NCI-H446 (cell line): ENCODE measurements at regions not wholly inside any gene's neighbourhood (a gene's known extent, or its start where the extent isn't known, plus 50 kb on each side); places are given as distances from the start of the nearest gene placed in this dataset.
"Not testable (repeated sequence)": the region's sequence is repeated elsewhere in the genome, so short reads cannot be mapped to it uniquely, and the experiment has no call there.

ENCODE experiments used
- DNase-seq, 2 experiments: peaks; one replicate each; lab custom pipeline; 2025; lab: John Stamatoyannopoulos, UW

DNA sequence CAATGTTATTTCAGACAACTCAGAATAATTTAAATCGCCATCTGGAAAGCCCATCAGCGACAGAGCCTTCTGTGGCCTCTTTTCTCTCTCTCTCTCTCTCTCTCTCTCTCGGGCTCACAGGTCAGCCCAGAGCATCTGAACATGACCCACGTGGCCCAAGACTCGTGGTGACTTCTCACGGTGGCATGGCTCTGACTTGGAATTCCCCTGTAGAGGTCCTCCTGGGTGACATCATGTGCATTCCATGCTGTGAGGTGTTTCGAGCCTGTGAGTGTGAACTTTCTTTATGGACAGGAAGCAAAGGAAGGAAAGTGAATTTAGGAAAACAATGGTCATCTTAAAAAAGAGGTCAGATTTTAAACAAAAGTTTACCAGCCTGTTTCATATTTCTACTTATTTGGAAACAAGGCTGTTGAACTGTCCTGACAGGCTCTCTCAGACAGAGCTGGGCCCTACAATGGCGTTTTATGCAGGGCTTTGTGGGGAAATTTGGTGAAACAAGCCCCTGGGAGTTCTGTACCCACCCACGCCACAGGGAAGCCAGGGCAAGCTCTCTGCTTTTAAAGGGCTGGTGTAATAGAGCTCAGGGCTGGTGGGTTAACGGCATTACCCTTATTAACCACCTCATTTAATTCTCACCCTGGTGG is 359.7 kb upstream of the ZNF32 start:
- no peak for DNase-seq

DNA sequence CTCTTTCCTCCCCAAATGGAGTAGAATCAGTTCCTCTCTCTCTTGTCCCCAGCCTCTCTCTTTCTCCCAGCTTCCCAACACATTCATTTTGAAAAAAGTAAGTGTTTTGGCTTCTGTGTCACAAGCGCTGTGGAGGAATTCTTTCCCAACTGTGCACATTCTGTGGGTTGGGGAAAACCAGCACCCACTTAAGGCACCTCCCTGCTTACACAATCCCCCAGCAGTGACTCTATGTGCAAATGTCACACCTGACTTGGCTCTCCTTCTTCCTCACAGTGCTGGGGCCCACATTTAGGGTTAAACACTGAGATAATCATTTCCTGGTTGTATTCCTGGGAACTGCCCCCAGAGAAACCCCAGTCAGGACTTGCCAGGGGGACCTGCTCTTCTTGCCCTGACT is 358.1 kb upstream of the ZNF32 start:
- no peak for DNase-seq

DNA sequence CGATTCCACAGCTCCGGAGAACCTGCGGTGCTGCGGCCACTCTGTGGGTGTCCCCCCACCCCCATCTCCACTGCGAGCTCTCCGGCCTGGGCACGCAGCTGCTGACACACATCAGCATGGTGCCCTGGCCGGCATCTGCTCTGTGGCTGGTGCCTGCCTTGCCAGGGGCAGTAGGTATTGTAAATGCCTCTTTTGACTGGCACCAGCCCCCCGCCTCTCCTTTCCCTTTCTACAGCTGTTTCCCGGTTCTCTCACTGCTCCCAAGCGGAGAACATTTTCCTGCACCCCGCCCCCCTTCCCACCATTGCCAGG is 357.1 kb upstream of the ZNF32 start:
- no peak for DNase-seq

DNA sequence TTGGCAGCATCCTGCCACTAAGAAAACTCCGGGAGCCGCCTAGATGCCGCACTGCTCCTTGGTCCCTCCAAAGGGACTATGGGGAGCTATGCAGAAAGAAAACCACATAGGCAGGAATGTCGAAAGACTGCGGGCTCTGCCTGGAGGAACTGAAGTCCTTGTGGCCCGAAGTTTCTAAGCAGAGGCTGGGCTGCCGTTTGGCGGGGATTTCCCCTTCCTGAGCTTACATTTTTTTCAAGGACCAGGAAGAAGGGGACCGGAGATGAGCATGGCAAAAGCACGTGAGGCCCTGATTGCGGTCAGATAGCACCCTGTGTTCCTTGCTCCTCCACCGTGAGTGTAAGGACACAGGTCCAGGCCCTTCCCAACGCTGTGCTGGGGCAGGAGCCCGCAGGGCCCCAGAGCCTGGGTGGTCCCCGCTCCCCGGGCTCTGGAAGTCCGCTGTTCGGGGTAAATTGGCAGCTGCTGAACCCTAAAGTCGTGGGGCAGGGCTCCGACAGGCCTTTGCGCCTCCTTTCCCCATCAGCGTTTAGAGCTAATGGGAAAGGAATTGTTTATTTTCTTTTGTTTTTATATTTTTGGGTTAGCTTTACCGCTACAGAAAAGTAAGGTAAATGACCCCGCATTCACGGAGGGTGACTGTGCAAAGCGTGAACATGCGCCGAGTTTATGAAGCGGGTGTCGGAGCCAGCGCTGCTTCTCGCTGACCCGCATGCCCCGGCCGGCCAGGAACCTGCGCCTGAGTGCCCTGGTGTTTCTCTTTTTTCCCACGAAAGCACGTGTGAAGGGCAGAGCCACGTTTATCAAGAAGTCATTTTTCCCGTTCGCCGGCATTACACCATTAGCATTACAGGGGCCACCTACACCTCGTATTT is 356.5 kb upstream of the ZNF32 start:
- DNase-seq = no peak

DNA sequence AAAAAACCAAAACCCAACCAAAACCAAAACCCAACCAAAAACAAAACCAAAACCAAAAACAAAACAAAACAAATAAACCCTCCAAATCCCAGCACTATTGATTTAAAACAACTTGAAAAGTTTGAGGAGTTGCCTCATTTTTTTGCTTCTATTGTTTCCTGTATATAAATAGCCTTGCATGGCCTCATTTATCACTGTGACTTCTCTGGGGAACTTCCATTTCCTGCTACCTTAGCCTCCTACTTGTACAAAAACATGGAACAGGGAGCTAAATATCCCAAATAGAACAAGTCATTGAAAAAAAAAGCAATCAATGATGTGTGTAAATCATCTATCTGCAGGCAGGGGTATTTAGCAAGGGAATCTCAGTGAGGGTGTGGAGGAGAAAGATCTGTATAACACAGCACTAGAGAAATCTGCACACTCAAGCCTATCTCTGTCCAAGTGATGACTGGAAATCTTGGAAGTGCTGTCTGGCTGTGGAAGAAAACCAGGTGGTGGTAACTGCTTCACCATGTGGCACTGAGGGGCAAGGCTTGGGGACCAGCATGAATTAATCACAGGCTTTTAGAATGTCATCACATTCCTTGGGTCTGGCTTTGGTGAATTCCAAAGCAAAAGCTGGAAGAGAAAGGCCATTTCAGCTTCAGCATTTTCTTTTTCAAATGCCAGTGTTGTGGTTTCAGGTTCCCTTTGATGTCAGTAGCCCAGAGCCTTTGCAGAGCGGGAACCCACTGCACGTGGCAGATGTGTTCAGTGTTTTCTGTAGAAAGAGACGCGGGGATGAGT is 349.5 kb upstream of the ZNF32 start:
- no peak for DNase-seq

DNA sequence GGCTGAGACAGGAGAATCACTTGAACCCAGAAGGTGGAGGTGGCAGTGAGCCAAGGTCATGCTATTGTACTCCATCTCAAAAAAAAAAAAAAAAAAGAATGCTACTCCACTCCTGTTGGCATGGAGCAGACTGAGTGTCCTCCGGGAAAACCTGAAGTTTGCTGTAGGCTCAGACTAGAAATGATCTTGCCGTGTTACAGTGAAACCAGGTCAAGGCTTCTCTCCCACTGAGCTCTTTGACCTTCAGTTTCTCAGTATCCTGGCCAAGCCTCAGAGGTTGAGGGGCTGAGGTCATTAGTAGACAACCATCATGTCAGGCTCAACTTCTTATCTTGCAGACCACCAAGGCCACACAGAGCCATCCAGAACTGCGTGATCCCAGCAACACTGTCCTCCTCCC is 348.6 kb upstream of the ZNF32 start:
- DNase-seq = no peak

DNA sequence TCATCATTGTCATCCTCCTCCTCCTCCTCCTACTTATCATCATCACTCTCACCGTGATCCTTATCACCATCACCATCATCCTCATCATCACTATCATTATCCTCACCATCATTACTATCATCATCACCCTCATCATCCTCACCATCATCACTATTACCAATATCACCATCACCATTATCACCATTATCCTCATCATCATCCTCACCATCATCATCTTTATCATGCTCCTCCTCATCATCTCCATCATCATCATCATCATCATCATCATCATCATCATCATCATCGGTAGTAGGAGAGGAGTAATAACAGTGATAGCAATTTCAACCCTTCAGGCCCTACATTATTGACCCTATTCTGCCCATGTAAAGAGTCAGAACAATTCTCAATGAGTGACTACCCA is 345.9 kb upstream of the ZNF32 start:
- no peak for DNase-seq

DNA sequence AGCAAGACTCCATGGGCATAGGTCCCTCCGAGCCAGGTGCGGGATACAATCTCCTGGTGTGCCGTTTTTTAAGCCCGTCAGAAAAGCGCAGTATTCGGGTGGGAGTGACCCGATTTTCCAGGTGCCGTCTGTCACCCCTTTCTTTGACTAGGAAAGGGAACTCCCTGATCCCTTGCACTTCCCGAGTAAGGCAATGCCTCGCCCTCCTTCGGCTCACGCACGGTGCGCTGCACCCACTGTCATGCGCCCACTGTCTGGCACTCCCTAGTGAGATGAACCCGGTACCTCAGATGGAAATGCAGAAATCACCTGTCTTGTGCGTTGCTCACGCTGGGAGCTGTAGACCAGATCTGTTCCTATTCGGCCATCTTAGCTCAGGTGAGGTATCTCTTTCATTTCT is 344.1 kb upstream of the ZNF32 start:
- DNase-seq = not testable (repeated sequence)

DNA sequence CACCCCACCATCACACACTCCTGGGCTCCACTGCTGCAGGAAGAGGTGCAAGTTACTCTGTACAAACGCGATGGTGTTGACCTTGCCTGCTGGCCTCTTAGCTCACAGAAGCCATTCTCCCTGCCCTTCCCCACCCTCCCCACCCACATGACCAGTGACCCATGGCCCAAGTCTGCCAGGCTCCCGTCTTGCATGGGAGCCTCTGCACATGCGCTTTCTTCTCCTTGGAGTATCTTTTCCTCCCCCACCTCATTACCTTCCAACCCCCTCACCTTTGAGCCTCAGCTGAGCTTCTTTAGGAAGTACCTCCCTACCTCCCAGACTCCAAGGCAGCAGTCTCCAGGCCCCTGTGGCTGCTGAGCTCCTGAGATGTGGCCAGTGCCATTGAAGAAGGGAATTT is 337.7 kb upstream of the ZNF32 start:
- DNase-seq = no peak

DNA sequence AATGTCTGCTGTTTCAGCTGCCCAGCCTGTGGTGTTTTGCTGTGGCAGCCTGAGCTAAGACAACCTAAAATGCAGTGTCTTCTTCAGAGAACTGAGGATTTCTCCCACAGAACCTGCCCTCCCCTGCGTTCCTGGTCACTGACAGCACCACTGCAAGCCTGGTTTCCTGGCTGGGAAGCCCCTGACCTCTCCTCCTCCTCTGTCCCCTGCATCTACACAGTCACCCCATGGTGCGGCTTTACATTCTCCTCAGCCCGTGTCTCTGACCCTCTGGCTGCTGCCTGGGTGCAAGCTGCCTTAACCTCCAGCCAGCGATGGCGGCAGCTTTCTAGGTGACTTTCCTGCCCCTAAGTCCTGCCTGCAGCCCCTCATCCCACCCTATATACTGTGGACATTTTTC is 337.3 kb upstream of the ZNF32 start:
- no peak for DNase-seq

DNA sequence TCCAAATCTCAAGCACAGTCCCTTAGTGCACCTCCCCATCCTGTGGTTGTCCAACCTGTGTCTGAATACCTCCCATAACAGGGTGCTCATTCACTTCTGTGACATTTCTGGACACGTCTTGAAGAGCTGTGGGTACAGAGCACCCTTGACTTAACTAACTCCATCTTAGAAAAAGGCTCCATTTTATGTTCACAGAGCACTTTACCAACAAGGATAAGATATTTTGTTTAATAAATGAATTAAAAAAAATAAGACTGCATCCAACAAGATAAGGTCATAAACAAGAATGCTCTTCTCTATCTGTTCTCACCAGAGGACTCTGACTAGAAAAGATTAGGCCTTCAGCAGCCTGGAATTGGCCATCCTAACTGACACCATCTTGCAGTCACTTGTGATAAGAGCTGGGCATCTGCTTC is 335.2 kb upstream of the ZNF32 start:
- DNase-seq = no peak

DNA sequence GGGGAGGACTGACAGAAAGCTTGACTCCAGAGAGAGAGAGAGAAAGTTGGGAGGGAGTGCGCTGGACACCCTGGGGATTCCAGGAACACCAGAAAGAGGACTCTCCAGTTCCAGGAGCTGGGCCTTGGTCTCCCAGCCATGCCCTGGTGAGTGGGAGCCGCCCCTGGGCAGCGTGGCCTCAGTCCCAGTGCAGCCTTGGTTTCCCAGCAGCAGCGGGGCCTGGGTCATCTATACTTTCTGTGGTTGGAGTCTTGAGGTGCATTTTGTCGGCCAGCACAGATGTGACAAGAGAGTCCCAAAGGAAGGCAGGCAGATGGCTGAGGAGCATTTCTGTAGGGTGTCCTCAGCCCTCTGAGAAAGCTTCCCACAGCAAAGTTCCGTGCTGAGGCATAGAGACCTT is 334.7 kb upstream of the ZNF32 start:
- DNase-seq = no peak

DNA sequence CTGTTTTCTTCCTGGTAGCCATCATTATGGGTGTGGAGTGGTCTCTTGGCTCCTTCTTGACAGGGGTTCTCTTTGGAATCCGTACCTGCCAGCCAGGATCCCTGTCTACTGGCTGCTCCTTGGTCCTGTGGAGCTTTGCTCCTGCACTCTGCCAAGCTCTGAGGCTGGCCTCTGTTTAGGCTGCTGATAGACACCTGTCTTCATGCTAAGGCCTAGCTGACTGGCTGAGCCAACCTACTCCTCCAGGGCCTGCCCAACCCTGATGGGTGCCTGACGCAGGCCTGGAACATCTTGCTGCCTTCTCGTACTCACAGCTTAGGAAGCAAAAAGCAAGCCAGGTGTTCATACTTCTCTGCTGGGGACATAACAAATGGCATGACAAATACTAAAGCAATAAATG is 333.6 kb upstream of the ZNF32 start:
- no peak for DNase-seq

DNA sequence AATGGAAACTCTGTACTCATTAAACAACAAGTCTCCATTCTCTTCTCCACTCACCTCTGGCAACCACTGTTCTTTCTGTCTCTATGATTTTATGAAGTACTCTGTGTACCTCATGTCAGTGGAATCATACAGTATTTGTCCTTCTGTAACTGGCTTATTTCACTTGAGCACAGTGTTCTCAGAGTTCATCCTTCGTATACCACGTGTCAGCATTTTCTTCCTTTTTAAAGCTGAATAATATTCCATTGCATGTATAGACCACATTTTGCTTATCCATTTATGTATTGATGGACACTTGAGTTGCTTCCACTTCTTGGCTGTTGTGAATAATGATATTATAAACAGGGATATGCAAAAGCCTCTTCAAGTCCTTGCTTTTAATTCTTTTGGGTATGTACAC is 333.0 kb upstream of the ZNF32 start:
- DNase-seq = no peak

DNA sequence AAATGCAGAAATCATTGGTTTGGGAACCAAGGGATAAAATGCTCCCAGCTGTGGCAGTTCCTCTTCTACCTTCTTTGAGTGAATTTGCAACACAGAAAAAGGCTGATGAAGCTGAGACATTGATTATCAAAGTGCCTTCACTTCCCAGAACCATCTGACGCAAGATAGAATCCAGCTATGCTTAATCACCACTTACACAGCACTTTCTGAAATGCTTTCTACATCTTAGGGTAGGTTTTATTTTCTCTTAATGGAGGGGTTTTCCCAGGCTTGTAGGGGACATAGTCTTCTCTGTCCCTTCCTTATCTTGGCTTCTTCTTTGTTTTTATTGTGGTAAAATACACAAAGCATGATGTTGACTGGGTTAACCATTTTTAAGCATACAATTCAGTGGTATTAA is 332.6 kb upstream of the ZNF32 start:
- no peak for DNase-seq

DNA sequence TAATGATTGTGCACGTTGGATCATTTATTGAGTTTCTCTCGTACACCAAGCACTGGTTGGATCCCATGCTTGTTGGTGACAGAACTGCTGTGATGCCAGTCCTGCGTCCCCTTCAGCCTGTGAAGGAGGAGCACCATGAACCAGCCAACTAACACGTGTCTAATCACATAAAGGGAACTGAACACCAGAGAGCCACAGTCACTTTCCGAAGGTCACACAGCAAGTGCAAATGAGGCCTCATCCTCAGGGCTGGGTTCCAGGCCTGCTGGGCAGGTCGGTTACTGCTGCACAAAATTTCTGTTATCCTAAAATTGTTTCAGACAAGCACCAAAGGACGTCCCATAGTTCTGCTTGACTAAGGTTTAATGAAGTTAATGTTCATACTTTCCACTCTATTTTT is 332.0 kb upstream of the ZNF32 start:
- no peak for DNase-seq

DNA sequence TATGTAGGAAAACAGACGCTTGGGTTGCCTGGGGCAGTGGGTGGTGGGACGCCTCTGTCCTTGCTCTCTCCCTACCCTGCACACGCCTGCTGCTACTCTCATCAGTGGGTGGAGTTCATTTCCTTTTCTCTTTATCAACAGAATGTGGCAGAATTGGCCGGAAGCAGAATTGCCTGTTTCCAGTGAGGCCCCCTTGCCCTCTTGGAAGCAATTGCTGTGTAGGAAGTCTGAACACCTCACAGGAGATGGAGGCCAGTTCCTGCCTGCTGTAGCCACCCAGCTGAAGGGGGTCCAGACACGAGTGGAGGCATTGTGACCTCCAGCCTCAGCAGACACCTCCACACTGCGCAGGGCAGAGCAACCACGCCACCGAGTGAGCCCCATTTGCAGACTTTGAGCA is 331.6 kb upstream of the ZNF32 start:
- DNase-seq = no peak

DNA sequence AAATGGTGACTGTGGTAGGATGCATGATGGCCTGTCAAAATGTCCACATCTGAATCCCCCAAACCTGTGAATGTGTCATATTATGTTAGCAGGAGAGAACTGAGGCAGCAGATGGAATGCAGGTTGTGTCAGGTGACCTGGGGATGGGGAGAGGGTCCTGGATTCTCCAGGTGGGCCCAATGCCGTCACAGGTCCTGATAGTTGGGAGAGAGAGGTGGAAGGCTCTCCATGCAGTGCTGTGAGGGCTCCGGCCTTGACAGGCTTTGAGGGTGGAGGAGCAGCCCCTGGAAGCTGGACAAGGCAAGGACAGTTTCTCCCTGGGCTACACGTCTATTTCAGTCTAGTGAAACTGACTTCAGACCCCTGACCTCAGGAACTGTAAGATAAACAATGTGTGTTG is 330.9 kb upstream of the ZNF32 start:
- no peak for DNase-seq

DNA sequence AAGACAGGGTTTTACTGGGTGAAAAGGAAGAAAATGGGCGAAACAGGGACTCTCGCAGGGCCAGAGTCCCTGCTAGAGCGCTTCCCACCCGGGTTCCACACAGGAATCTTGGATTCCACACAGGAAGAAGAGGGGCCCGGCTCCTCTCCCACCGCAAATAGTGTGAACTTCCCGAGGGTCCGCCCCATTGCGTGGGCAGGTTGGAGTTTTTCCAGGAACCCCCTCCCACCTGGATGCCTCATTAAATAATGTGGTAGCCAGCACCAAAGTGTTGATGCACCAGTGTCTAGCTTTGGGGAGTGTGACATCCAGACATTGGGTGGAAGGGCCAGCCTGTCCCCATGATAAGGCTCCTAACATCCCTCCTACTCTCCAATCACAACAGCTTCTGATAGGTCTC is 330.3 kb upstream of the ZNF32 start:
- DNase-seq = no peak

DNA sequence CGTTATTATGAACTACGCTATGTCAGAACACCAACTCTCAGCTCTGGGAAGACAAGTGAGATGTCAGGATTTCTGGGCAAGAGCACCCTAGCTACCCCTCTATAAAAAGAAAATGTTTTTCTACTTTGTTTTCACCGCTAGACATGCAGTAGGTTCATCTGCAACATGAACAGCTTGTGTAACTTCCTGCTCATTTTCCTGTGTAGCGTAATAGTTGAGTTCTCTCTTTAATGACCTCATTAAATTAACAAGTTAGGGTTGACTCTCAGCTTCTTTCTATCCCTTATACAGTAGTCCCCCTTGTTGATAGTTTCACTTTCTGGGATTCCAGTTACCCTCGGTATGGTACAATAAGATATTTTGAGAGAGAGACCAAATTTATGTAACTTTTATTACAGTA is 329.4 kb upstream of the ZNF32 start:
- no peak for DNase-seq

DNA sequence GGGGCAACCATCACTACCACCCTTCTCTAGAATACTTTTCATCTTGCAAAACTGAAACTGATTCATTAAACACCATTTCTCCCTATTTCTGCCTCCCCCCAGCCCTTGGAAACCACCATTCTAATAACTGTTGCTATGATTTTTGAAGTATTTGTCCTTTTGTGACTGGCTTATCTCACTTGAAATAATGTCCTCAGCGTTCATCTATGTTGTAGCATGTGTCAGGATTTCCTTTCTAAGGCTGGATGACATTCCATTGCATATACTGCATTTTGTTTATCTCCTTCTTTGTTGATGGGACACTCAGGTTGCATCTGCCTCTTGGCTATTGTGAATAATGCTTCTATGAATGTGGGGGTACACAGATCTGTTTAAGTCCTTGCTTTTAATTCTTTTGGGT is 327.6 kb upstream of the ZNF32 start:
- DNase-seq = no peak

DNA sequence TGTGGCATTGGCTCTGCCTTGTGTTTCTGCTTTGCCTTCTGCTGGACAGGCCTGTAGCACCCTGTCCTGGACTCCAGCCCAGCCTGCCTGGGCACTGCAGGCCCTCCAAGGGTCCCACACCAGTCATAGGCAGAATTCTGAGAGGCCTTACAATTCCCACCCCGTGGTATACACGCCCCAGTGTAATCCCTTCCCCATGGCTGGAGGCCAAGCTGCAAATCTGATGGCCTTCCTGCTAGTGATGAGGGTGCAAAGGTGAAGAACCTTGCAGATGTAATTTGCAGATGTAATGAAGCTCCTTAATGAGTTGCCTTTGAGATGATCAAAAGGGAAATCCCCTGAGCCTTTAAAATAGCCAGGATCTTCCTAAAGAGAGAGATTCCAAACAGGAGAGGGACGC is 325.1 kb upstream of the ZNF32 start:
- DNase-seq = no peak

DNA sequence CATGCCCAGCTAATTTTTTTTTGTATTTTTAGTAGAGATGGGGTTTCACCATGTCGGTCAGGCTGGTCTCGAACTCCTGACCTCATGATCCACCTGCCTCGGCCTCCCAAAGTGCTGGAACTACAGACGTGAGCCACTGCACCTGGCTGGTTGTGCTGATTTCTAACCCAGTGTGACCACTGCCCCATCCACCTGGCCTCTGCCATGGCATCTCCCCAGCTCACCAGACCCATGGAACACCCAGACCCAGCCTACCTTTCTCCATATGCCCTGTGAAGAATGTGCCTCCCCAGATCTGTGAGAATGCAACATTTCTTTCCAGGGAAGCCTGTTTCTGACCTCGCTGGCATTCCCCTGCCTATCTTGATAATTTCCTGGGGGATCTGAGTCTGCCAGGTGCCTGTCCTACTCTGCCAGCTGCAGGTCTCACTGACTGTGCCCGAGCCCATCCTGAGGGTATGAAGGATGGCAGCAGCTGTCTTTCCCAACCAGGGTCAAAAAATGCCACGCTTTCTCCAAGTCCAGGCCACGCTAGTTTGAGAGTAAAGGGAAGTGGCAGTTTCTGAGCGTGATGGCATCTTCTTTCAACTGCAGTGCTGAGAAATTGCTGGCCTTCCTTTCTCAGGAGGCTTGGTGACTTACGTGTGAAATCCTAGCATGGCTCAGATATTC is 324.4 kb upstream of the ZNF32 start:
- DNase-seq = no peak
